Panc1 (cell line): ENCODE measurements at regions not wholly inside any gene's neighbourhood (a gene's known extent, or its start where the extent isn't known, plus 50 kb on each side); places are given as distances from the start of the nearest gene placed in this dataset.

ENCODE experiments used
- POLR2AphosphoS5 ChIP-seq: IDR thresholded peaks from 2 replicates; pipeline ENCODE4 v1.6.1; 2012; ENCODE audit warnings: mild to moderate bottlenecking, low read depth, low read length, moderate library complexity
- SIN3A ChIP-seq: IDR thresholded peaks from 2 replicates; pipeline ENCODE4 v1.6.1; 2012; ENCODE audit warnings: low read depth, mild to moderate bottlenecking, low read length, moderate library complexity, borderline replicate concordance; ENCODE audit not compliant: insufficient read depth
- TF ChIP-seq, protein P1 (sequence below): fragments of 450-650 bp; IDR thresholded peaks from 2 replicates; pipeline ENCODE4 v1.5.1; 2017; ENCODE audit warnings: mild to moderate bottlenecking

DNA sequence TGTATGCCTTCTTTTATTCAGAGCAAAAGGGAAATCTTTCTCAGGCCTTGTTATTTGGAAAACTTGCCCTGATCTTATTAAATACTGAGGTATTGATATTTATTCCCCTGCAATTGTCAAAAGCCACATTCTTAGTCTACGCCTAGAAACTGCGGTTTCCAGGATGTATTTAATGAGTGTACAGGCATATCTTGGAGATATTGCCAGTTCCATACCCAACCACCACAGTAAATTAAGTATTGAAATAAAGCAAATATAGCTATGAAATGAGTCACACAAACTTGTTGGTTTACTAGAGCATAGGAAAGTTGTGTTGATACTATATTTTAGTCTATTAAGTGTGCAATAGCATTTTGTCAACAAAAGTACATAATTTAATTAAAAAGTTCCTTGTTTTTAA, 152.7 kb upstream of the CCDC179 start:
- TF ChIP-seq, protein P1, sequence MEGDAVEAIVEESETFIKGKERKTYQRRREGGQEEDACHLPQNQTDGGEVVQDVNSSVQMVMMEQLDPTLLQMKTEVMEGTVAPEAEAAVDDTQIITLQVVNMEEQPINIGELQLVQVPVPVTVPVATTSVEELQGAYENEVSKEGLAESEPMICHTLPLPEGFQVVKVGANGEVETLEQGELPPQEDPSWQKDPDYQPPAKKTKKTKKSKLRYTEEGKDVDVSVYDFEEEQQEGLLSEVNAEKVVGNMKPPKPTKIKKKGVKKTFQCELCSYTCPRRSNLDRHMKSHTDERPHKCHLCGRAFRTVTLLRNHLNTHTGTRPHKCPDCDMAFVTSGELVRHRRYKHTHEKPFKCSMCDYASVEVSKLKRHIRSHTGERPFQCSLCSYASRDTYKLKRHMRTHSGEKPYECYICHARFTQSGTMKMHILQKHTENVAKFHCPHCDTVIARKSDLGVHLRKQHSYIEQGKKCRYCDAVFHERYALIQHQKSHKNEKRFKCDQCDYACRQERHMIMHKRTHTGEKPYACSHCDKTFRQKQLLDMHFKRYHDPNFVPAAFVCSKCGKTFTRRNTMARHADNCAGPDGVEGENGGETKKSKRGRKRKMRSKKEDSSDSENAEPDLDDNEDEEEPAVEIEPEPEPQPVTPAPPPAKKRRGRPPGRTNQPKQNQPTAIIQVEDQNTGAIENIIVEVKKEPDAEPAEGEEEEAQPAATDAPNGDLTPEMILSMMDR: no peak
- TF ChIP-seq SIN3A: no peak
- TF ChIP-seq POLR2AphosphoS5: no peak
